BJ (cell line): ENCODE measurements at regions not wholly inside any gene's neighbourhood (a gene's known extent, or its start where the extent isn't known, plus 50 kb on each side); places are given as distances from the start of the nearest gene placed in this dataset.

Source experiments
- CTCF ChIA-PET: fragments of 350-600 bp; formaldehyde crosslinking; extraction: SDS; loops from one replicate; lab custom pipeline; 2021; ENCODE audit warnings: antibody characterized with exemption, inconsistent platforms; lab: Yijun Ruan, JAX
- POLR2A ChIA-PET: fragments of 300-600 bp; sonication (Branson Sonifier 250); formaldehyde crosslinking; extraction: SDS; loops from one replicate; lab custom pipeline; 2021; ENCODE audit warnings: antibody characterized with exemption; lab: Charles Lee
- DNase-seq: peaks from one replicate; pipeline ENCODE4 v3.0.0-alpha.2; 2011; ENCODE audit warnings: low read depth
- H3K27me3 ChIP-seq: 2 replicates; pipeline ENCODE4 v1.6.0; 2011; ENCODE audit warnings: low read length; ENCODE audit not compliant: control insufficient read depth, insufficient read depth
- H3K36me3 ChIP-seq: 2 replicates; pipeline ENCODE4 v1.5.1; 2011; ENCODE audit warnings: low read length; ENCODE audit not compliant: control insufficient read depth, insufficient read depth
- H3K4me3 ChIP-seq: 2 replicates; pipeline ENCODE4 v1.5.1; 2011; ENCODE audit warnings: low read depth, mild to moderate bottlenecking, control low read depth, low read length
- CTCF ChIP-seq: IDR thresholded peaks from 2 replicates; pipeline ENCODE4 v1.5.1; 2011; ENCODE audit warnings: low read depth, mild to moderate bottlenecking, control low read depth, inconsistent platforms, low read length, moderate library complexity; ENCODE audit not compliant: insufficient read depth

DNA sequence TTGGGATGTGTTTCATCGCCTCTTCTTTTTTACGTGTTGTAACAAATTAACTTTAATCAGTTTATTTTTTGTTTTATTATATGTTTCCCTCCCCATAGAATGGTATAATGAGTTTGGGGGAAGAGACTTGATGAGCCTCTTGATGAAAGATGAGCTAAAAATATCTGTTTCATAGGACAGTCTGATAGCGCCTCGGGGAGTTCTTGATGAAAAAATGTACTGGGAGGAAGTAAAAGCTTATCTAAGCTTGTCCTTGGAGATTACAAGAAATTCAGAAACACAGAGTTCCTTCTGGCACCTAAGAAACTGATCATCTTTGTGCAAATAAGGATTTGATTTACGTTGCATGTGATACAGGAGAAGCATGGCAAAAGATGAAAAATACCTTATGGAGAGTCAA, 350.2 kb upstream of the CDH8 start:
- POLR2A ChIA-PET, result no interaction called here
- CTCF ChIA-PET, result interaction anchor here (0.6 kb wide), 1 partner anchor 598 kb away, joined by 3 read pairs; no protein-coding TSS in a partner anchor
- TF ChIP-seq CTCF, result no peak
- Histone ChIP-seq H3K27me3 (no peaks in the 10 kb centered on the region), H3K4me3 (no peak overlapping the region), H3K36me3 (no peaks in the 10 kb centered on the region)
- no peak for DNase-seq

DNA sequence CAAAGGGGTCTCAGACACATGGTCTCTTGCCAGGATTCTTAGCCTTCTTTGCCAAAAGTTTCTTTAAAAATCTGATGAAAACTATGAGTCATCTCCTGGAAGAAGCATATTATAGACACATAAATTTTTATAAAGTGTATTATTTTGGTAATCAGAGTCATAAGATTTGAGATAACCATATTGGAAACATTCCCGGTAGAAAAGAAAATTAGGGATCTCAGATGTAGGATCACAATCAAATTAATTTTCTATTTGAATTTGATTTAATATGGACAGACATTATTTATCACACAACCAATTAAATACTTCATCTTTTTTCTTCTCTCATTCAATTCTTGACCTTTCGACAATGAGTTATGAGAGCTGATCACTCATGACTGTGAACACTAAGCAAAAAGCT, 347.7 kb upstream of the CDH8 start:
- ChIA-PET POLR2A (no interaction called here), CTCF (no interaction called here)
- no peak for DNase-seq
- Histone ChIP-seq H3K36me3 (no peaks in the 10 kb centered on the region), H3K4me3 (no peak overlapping the region), H3K27me3 (no peaks in the 10 kb centered on the region)
- TF ChIP-seq CTCF, result no peak

GRCh38 chr16:62370445-62370844, 334.2 kb upstream of the CDH8 start:
- Histone ChIP-seq H3K36me3 (no peaks in the 10 kb centered on the region), H3K4me3 (no peak overlapping the region), H3K27me3 (no peaks in the 10 kb centered on the region)
- no peak for TF ChIP-seq CTCF
- CTCF ChIA-PET, result no interaction called here
- DNase-seq, result no peak
- POLR2A ChIA-PET, result no interaction called here

DNA sequence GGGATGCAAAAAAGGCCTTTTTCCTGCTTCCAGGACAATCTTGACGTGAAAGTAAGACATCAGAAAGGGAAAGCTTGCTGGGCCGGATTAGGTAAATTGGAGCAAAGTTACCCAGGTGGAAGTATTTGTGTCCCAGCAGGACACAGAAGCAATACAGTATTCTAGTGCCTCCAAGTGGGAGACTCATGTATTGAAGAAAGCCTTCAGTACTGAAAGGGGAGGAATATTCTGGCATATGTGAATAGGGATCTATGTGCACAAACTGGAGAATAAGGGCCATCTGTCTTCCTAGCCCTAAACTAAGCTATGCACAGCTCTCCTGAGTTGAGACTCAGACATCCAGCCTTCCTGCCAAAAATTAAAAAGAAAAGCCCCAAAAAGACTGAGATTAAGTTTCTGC, 327.3 kb upstream of the CDH8 start:
- Histone ChIP-seq H3K27me3 (no peaks in the 10 kb centered on the region), H3K4me3 (no peak overlapping the region), H3K36me3 (no peaks in the 10 kb centered on the region)
- no peak for TF ChIP-seq CTCF
- CTCF ChIA-PET, result no interaction called here
- POLR2A ChIA-PET, result no interaction called here
- DNase-seq, result no peak

- Histone ChIP-seq H3K4me3 (no peak overlapping the region), H3K36me3 (no peaks in the 10 kb centered on the region), H3K27me3 (no peaks in the 10 kb centered on the region)
- no peak for DNase-seq
- ChIA-PET CTCF (no interaction called here), POLR2A (no interaction called here)
- TF ChIP-seq CTCF, result no peak
These were observed 317.1 kb upstream of the CDH8 start for GRCh38 chr16:62353355-62353754.
